HG02870 (cell line): ENCODE measurements at regions not wholly inside any gene's neighbourhood (a gene's known extent, or its start where the extent isn't known, plus 50 kb on each side); places are given as distances from the start of the nearest gene placed in this dataset.

Source experiments
- ATAC-seq: cut with Tn5 transposase; IDR thresholded peaks from one replicate; pipeline ENCODE4 v1.9.1; 2021; ENCODE audit warnings: mild to moderate bottlenecking, moderate library complexity; ENCODE audit not compliant: unreplicated experiment

GRCh38 chr2:166572937-166573336 lies 78.9 kb upstream of the SCN7A start:
- no peak for ATAC-seq

GRCh38 chr2:166568409-166568808 lies 74.4 kb upstream of the SCN7A start:
- no peak for ATAC-seq

GRCh38 chr2:166565501-166565900 lies 71.5 kb upstream of the SCN7A start:
- no peak for ATAC-seq

- ATAC-seq = no peak
These were observed 69.8 kb upstream of the SCN7A start for GRCh38 chr2:166563894-166564293.

GRCh38 chr2:166560022-166560421 lies 66.0 kb upstream of the SCN7A start:
- ATAC-seq = no peak

GRCh38 chr2:166550923-166551322 lies 56.9 kb upstream of the SCN7A start:
- ATAC-seq = no peak

GRCh38 chr2:166545473-166545872 lies 51.4 kb upstream of the SCN7A start:
- no peak for ATAC-seq
